GM20000 (cell line): ENCODE measurements at regions not wholly inside any gene's neighbourhood (a gene's known extent, or its start where the extent isn't known, plus 50 kb on each side); places are given as distances from the start of the nearest gene placed in this dataset.
"Not testable (repeated sequence)": the region's sequence is repeated elsewhere in the genome, so short reads cannot be mapped to it uniquely, and the experiment has no call there.

ENCODE experiments used
- DNase-seq: peaks from one replicate; pipeline ENCODE4 v3.0.0; 2012; ENCODE audit warnings: low spot score
- CTCF ChIP-seq: IDR thresholded peaks from 2 replicates; pipeline ENCODE4 v1.5.1; 2012; ENCODE audit warnings: mild to moderate bottlenecking, control low read depth; ENCODE audit errors: extremely low read depth, missing control alignments

- no peak for TF ChIP-seq CTCF
- no peak for DNase-seq
These were observed 228.9 kb upstream of the SPOPL start for GRCh38 chr2:138272524-138273195.

GRCh38 chr2:138273280-138273679 is 228.3 kb upstream of the SPOPL start:
- not testable (repeated sequence) for DNase-seq

- TF ChIP-seq CTCF: no peak
- no peak for DNase-seq
These were observed 226.9 kb upstream of the SPOPL start for GRCh38 chr2:138274421-138275291.

GRCh38 chr2:138275292-138275690 is 226.3 kb upstream of the SPOPL start:
- DNase-seq: no peak
- TF ChIP-seq CTCF: no peak

- DNase-seq: no peak
- TF ChIP-seq CTCF: no peak
These were observed 225.7 kb upstream of the SPOPL start for GRCh38 chr2:138275881-138276280.

GRCh38 chr2:138276339-138276738 is 225.2 kb upstream of the SPOPL start:
- no peak for DNase-seq

GRCh38 chr2:138277062-138277461 is 224.5 kb upstream of the SPOPL start:
- DNase-seq: no peak
- no peak for TF ChIP-seq CTCF

More at GRCh38 chr2:138276339-138276738, 225.2 kb upstream of the SPOPL start:
- no peak for TF ChIP-seq CTCF
